MM.1S (cell line): ENCODE measurements at regions not wholly inside any gene's neighbourhood (a gene's known extent, or its start where the extent isn't known, plus 50 kb on each side); places are given as distances from the start of the nearest gene placed in this dataset.

Experiments
- DNase-seq: peaks from one replicate; pipeline ENCODE4 v3.0.0-alpha.2; 2015
- H2AFZ ChIP-seq: fragments of 300-600 bp; sonication (generic); 2 replicates; pipeline ENCODE4 v1.6.0; 2016; ENCODE audit warnings: antibody characterized with exemption, low read length
- H3F3A ChIP-seq: fragments of 300-600 bp; sonication (generic); 2 replicates; pipeline ENCODE4 v1.6.1; 2016; ENCODE audit warnings: mild to moderate bottlenecking, antibody characterized with exemption, low read length, moderate library complexity, mixed read lengths; ENCODE audit not compliant: insufficient read depth
- H3K27ac ChIP-seq: fragments of 300-600 bp; sonication (generic); 2 replicates; pipeline ENCODE4 v1.5.1; 2016; ENCODE audit warnings: mild to moderate bottlenecking, low read length
- H3K27me3 ChIP-seq: fragments of 300-600 bp; sonication (generic); replicated peaks from 2 replicates; pipeline ENCODE4 v1.6.0; 2016; ENCODE audit warnings: low read length; ENCODE audit not compliant: insufficient read depth
- H3K36me3 ChIP-seq: fragments of 300-600 bp; sonication (generic); replicated peaks from 2 replicates; pipeline ENCODE4 v1.6.1; 2016; ENCODE audit warnings: mild to moderate bottlenecking, low read length, mixed read lengths; ENCODE audit not compliant: insufficient read depth
- H3K4me1 ChIP-seq: fragments of 300-600 bp; sonication (generic); 2 replicates; pipeline ENCODE4 v1.6.1; 2016; ENCODE audit warnings: low read length, mixed read lengths
- H3K4me2 ChIP-seq: fragments of 300-600 bp; sonication (generic); 2 replicates; pipeline ENCODE4 v1.6.0; 2016; ENCODE audit warnings: low read depth, low read length
- H3K4me3 ChIP-seq: fragments of 300-600 bp; sonication (generic); 2 replicates; pipeline ENCODE4 v1.5.1; 2016; ENCODE audit warnings: low read length, mixed read lengths
- H3K79me2 ChIP-seq: fragments of 300-600 bp; sonication (generic); 2 replicates; pipeline ENCODE4 v1.6.1; 2016; ENCODE audit warnings: mixed run types, low read length, mixed read lengths
- H3K9ac ChIP-seq: fragments of 300-600 bp; sonication (generic); 2 replicates; pipeline ENCODE4 v1.6.1; 2016; ENCODE audit warnings: low read length, mixed read lengths
- H3K9me2 ChIP-seq: fragments of 300-600 bp; sonication (generic); replicated peaks from 2 replicates; pipeline ENCODE4 v1.6.1; 2016; ENCODE audit warnings: mild to moderate bottlenecking, low read length, mixed read lengths; ENCODE audit not compliant: insufficient read depth
- H3K9me3 ChIP-seq: fragments of 300-600 bp; sonication (generic); replicated peaks from 2 replicates; pipeline ENCODE4 v1.6.1; 2016; ENCODE audit warnings: mild to moderate bottlenecking, low read length, mixed read lengths; ENCODE audit not compliant: insufficient read depth
- H4K20me1 ChIP-seq: fragments of 300-600 bp; sonication (generic); 2 replicates; pipeline ENCODE4 v1.6.1; 2016; ENCODE audit warnings: mild to moderate bottlenecking, low read length, moderate library complexity, mixed read lengths; ENCODE audit not compliant: insufficient read depth
- EZH2 ChIP-seq: fragments of 300-600 bp; sonication (generic); optimal IDR thresholded peaks from 2 replicates; pipeline ENCODE3; 2017; ENCODE audit warnings: low read depth, mild to moderate bottlenecking, antibody characterized with exemption, low read length, mixed read lengths
- EZH2phosphoT487 ChIP-seq: fragments of 300-600 bp; sonication (generic); IDR thresholded peaks from 2 replicates; pipeline ENCODE4 v1.6.1; 2018; ENCODE audit warnings: antibody characterized with exemption, low read length
- TF ChIP-seq, protein P1 (sequence below): fragments of 300-600 bp; sonication (generic); IDR thresholded peaks from 2 replicates; pipeline ENCODE4 v1.5.1; 2016; ENCODE audit warnings: antibody characterized with exemption, low read length, mixed read lengths

DNA sequence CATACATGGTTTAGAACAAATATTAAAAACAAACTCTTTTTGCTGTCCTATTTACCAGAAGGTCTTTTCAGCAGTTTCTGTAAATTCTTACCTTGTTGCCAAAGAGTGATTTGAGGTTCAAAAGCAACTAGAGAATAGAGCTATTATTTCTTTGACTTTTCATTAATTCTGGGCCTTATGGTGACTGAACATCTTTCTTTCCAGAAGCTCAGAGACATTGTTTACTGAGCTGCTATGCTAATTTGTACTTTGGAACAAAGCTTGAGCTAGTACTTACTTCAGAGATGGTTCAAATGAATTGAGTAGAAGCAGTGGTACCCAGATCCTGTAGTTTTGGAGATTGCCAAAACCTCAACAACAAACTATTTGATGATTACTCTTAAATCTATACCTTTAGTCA is 331.2 kb downstream of the SPRY2 start:
- Histone ChIP-seq H3K79me2 (no peaks in the 10 kb centered on the region), H3K36me3 (no peaks in the 10 kb centered on the region), H3K9me3 (no peaks in the 10 kb centered on the region), H2AFZ (no peak overlapping the region), H3K9me2 (no peaks in the 10 kb centered on the region), H3K4me3 (no peak overlapping the region), H3K9ac (no peak overlapping the region), H3K4me1 (no peaks in the 10 kb centered on the region), H4K20me1 (no peaks in the 10 kb centered on the region), H3K27me3 (no peaks in the 10 kb centered on the region), H3K4me2 (no peak overlapping the region), H3F3A (no peaks in the 10 kb centered on the region), H3K27ac (no peak overlapping the region)
- DNase-seq, result no peak
- TF ChIP-seq EZH2phosphoT487 (no peak), EZH2 (no peak)
- TF ChIP-seq, protein P1, sequence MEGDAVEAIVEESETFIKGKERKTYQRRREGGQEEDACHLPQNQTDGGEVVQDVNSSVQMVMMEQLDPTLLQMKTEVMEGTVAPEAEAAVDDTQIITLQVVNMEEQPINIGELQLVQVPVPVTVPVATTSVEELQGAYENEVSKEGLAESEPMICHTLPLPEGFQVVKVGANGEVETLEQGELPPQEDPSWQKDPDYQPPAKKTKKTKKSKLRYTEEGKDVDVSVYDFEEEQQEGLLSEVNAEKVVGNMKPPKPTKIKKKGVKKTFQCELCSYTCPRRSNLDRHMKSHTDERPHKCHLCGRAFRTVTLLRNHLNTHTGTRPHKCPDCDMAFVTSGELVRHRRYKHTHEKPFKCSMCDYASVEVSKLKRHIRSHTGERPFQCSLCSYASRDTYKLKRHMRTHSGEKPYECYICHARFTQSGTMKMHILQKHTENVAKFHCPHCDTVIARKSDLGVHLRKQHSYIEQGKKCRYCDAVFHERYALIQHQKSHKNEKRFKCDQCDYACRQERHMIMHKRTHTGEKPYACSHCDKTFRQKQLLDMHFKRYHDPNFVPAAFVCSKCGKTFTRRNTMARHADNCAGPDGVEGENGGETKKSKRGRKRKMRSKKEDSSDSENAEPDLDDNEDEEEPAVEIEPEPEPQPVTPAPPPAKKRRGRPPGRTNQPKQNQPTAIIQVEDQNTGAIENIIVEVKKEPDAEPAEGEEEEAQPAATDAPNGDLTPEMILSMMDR, result no peak

DNA sequence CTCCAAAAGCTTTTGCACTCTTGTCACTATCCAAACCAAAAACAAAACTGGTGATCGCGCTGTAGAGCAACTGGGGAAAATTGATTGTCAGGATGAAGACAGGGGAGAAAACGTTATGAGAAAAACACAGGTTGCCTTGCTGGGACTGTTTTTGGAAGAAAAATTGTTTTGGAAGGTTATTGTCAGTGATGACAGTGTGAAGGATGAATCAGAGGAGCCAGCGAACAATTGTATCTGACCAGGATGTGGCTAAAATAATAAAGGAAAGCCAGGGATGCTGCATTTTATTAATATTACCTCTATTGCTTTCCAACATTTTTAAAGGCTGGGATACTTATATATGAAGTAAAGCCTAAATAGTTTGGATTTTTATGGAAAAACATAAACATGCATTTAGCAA is 334.0 kb downstream of the SPRY2 start:
- H3K9ac ChIP-seq, result no peak overlapping the region
- no peaks in the 10 kb centered on the region for H3K36me3 ChIP-seq
- H3K79me2 ChIP-seq, result no peaks in the 10 kb centered on the region
- no peak overlapping the region for H2AFZ ChIP-seq
- DNase-seq, result no peak
- H3K4me3 ChIP-seq, result no peak overlapping the region
- no peak for TF ChIP-seq EZH2
- no peak for TF ChIP-seq EZH2phosphoT487
- TF ChIP-seq, protein P1, result no peak
- no peak overlapping the region for H3K4me2 ChIP-seq
- H3K4me1 ChIP-seq, result no peaks in the 10 kb centered on the region
- no peaks in the 10 kb centered on the region for H4K20me1 ChIP-seq
- no peaks in the 10 kb centered on the region for H3K9me2 ChIP-seq
- no peaks in the 10 kb centered on the region for H3F3A ChIP-seq
- H3K27ac ChIP-seq, result no peak overlapping the region
- H3K9me3 ChIP-seq, result no peaks in the 10 kb centered on the region
- no peaks in the 10 kb centered on the region for H3K27me3 ChIP-seq

DNA sequence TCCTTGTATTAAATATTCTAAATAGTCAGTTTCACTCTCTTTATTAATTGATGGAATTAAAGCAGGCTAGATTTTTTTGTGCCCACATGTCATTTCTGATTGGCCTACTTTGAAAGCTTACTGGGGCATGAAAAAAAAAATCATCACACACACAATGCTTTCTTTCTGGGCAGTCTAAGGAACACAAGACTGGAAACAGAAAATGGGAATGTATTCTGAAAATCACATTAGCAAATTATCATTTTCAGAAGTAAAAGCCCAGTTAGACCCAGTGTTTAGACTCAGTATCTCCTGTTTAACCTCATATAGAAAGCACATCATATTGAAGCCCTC is 339.4 kb downstream of the SPRY2 start:
- no peaks in the 10 kb centered on the region for H3K79me2 ChIP-seq
- no peak overlapping the region for H3K4me2 ChIP-seq
- H4K20me1 ChIP-seq, result no peaks in the 10 kb centered on the region
- no peaks in the 10 kb centered on the region for H3K36me3 ChIP-seq
- H3K9me3 ChIP-seq, result no peaks in the 10 kb centered on the region
- no peaks in the 10 kb centered on the region for H3F3A ChIP-seq
- H3K9me2 ChIP-seq, result no peaks in the 10 kb centered on the region
- H2AFZ ChIP-seq, result no peak overlapping the region
- no peak overlapping the region for H3K27ac ChIP-seq
- no peaks in the 10 kb centered on the region for H3K27me3 ChIP-seq
- no peak overlapping the region for H3K9ac ChIP-seq
- TF ChIP-seq, protein P1, result no peak
- no peak for TF ChIP-seq EZH2
- no peak for TF ChIP-seq EZH2phosphoT487
- H3K4me3 ChIP-seq, result no peak overlapping the region
- DNase-seq, result no peak
- no peaks in the 10 kb centered on the region for H3K4me1 ChIP-seq
